Gastrocnemius medialis (tissue), 4 donors: ENCODE measurements at regions not wholly inside any gene's neighbourhood (a gene's known extent, or its start where the extent isn't known, plus 50 kb on each side); places are given as distances from the start of the nearest gene placed in this dataset.

Source experiments
- ATAC-seq, 2 donors: fragments of 150-250 bp; one replicate each; pipeline ENCODE4 v1.9.1; 2016
- DNase-seq, 2 donors: peaks; one replicate each; pipeline ENCODE4 v3.0.0-alpha.2; 2019
- H3K27ac ChIP-seq, 4 donors: fragments of 200-600 bp; sonication (generic); 1 replicate in 1 of 4; 2 replicates in 3 of 4; pipeline ENCODE4 v1.5.1; 2016 to 2018; ENCODE audit warnings: mild to moderate bottlenecking in 2 of 4, moderate library complexity in 1 of 4
- H3K27me3 ChIP-seq, 3 donors: fragments of 200-600 bp; sonication (generic) in 2 of 3; 1 replicate in 1 of 3; 2 replicates in 2 of 3; pipeline versions ENCODE4 v1.5.1 to v1.6.0; 2016 to 2019; ENCODE audit warnings: mild to moderate bottlenecking in 1 of 3, moderate library complexity in 1 of 3
- H3K36me3 ChIP-seq, 2 donors: fragments of 200-600 bp; sonication (generic) in 1 of 2; one replicate each; pipeline ENCODE4 v1.5.1; 2017 to 2018
- H3K4me1 ChIP-seq, 2 donors: fragments of 200-600 bp; sonication (generic) in 1 of 2; one replicate each; pipeline ENCODE4 v1.5.1; 2016 to 2017; ENCODE audit warnings: mild to moderate bottlenecking in 2 of 2
- H3K4me3 ChIP-seq, 4 donors: fragments of 200-600 bp; sonication (generic) in 3 of 4; 1 replicate in 1 of 4; 2 replicates in 3 of 4; pipeline ENCODE4 v1.5.1; 2016 to 2019; ENCODE audit warnings: mild to moderate bottlenecking in 2 of 4
- H3K9me3 ChIP-seq, 3 donors: fragments of 200-600 bp; sonication (generic) in 2 of 3; 1 replicate in 1 of 3; 2 replicates in 2 of 3; pipeline ENCODE4 v1.5.1; 2016 to 2019
- CTCF ChIP-seq, 5 experiments: fragments of 450-650 bp in 3 of 5; fragments of 200-600 bp in 2 of 5; sonication (generic) in 2 of 5; IDR thresholded peaks in 4 of 5; conservative IDR thresholded peaks in 1 of 5; 1 replicate in 4 of 5; 2 replicates in 1 of 5; pipeline ENCODE4 v1.5.1; 2016 to 2019; ENCODE audit warnings: antibody characterized with exemption in 5 of 5, mild to moderate bottlenecking in 3 of 5, moderate library complexity in 3 of 5
- POLR2A ChIP-seq, 2 donors: fragments of 450-650 bp; IDR thresholded peaks; one replicate each; pipeline ENCODE4 v1.6.1; 2017; ENCODE audit warnings: antibody characterized with exemption in 2 of 2, mild to moderate bottlenecking in 2 of 2, moderate library complexity in 2 of 2
- in situ Hi-C, 4 donors: fragments of 200-750 bp; cut with MboI; loops; one replicate each; pipeline versions ENCODE4 v1.15.0 to v1.8.0; 2017; ENCODE audit warnings: low sequenced_read_pairs in 4 of 4
- intact Hi-C: fragments of 100-400 bp; cut with DNase I; formaldehyde crosslinking; loops from one replicate; pipeline ENCODE4 v1.15.1; 2023; ENCODE audit warnings: low total_unique reads

- in situ Hi-C loops, result no loop called here
- intact Hi-C loops, result no loop called here
- no peaks in the 10 kb centered on the region for H3K9me3 ChIP-seq
- no peak for ATAC-seq
- no peak overlapping the region for H3K27ac ChIP-seq
- H3K4me3 ChIP-seq, result no peak overlapping the region
- DNase-seq, result no peak
- H3K27me3 ChIP-seq, result no peaks in the 10 kb centered on the region
- no peak for TF ChIP-seq CTCF (IDR thresholded peaks at IDR 0.05 in 4 of 5, conservative IDR thresholded peaks at IDR 0.05 in 1 of 5)
- no peak for TF ChIP-seq POLR2A (IDR thresholded peaks at IDR 0.05)
- H3K36me3 ChIP-seq, result no peaks in the 10 kb centered on the region
- H3K4me1 ChIP-seq, result no peaks in the 10 kb centered on the region
Observed at GRCh38 chr12:72766517-72766916, 494.3 kb downstream of the TRHDE start.

- Histone ChIP-seq H3K27me3 (peaks cover 0 to 3% (median 0%) of the 10 kb centered on the region in 3 donors), H3K4me3 (no peak overlapping the region), H3K27ac (no peak overlapping the region), H3K9me3 (no peaks in the 10 kb centered on the region), H3K4me1 (no peaks in the 10 kb centered on the region), H3K36me3 (no peaks in the 10 kb centered on the region)
- intact Hi-C loops (no loop called here), in situ Hi-C loops (no loop called here)
- ATAC-seq (no peak), DNase-seq (no peak)
- TF ChIP-seq CTCF (IDR thresholded peaks at IDR 0.05 in 4 of 5, conservative IDR thresholded peaks at IDR 0.05 in 1 of 5), result no peak
- TF ChIP-seq POLR2A (IDR thresholded peaks at IDR 0.05), result no peak
Observed at GRCh38 chr12:72774023-72774422, 501.9 kb downstream of the TRHDE start.

- ATAC-seq (no peak), DNase-seq (no peak)
- peaks cover 0 to 3% (median 0%) of the 10 kb centered on the region in 3 donors for H3K27me3 ChIP-seq
- H3K4me1 ChIP-seq, result no peaks in the 10 kb centered on the region
- no peak overlapping the region for H3K27ac ChIP-seq
- H3K36me3 ChIP-seq, result no peaks in the 10 kb centered on the region
- H3K9me3 ChIP-seq, result no peaks in the 10 kb centered on the region
- in situ Hi-C loops (no loop called here), intact Hi-C loops (no loop called here)
- no peak for TF ChIP-seq CTCF (IDR thresholded peaks at IDR 0.05 in 4 of 5, conservative IDR thresholded peaks at IDR 0.05 in 1 of 5)
- TF ChIP-seq POLR2A (IDR thresholded peaks at IDR 0.05), result no peak
- H3K4me3 ChIP-seq, result no peak overlapping the region
Observed at GRCh38 chr12:72777806-72778205, 505.6 kb downstream of the TRHDE start.

- Histone ChIP-seq H3K27me3 (no peaks in the 10 kb centered on the region), H3K4me3 (no peak overlapping the region), H3K9me3 (no peaks in the 10 kb centered on the region), H3K4me1 (no peaks in the 10 kb centered on the region), H3K36me3 (no peaks in the 10 kb centered on the region), H3K27ac (no peak overlapping the region)
- TF ChIP-seq CTCF (IDR thresholded peaks at IDR 0.05 in 4 of 5, conservative IDR thresholded peaks at IDR 0.05 in 1 of 5) (no peak), POLR2A (IDR thresholded peaks at IDR 0.05) (no peak)
- ATAC-seq, result no peak
- no peak for DNase-seq
- in situ Hi-C loops (no loop called here), intact Hi-C loops (no loop called here)
Observed at GRCh38 chr12:72790273-72790672, 518.1 kb downstream of the TRHDE start.

GRCh38 chr12:72792889-72793288, 520.7 kb downstream of the TRHDE start:
- in situ Hi-C loops (no loop called here), intact Hi-C loops (no loop called here)
- H3K9me3 ChIP-seq, result no peaks in the 10 kb centered on the region
- H3K4me1 ChIP-seq, result no peaks in the 10 kb centered on the region
- ATAC-seq (no peak), DNase-seq (no peak)
- H3K27me3 ChIP-seq, result no peaks in the 10 kb centered on the region
- H3K36me3 ChIP-seq, result no peaks in the 10 kb centered on the region
- H3K4me3 ChIP-seq, result no peak overlapping the region
- no peak overlapping the region for H3K27ac ChIP-seq
- TF ChIP-seq CTCF (IDR thresholded peaks at IDR 0.05 in 4 of 5, conservative IDR thresholded peaks at IDR 0.05 in 1 of 5), result no peak
- no peak for TF ChIP-seq POLR2A (IDR thresholded peaks at IDR 0.05)
